ENCODE measurements at regions not wholly inside any gene's neighbourhood (a gene's known extent, or its start where the extent isn't known, plus 50 kb on each side); places are given as distances from the start of the nearest gene placed in this dataset.

GRCh38 chr22:45065726-45066125 lies 55.9 kb upstream of the PHF21B start:
- TF ChIP-seq CTCF (IDR thresholded peaks at IDR 0.05 in 8 of 11, conservative IDR thresholded peaks at IDR 0.05 in 3 of 11) (no peak), POLR2AphosphoS5 (IDR thresholded peaks at IDR 0.05) (no peak), POLR2A (IDR thresholded peaks at IDR 0.05) (no peak)
